C4-2B (cell line): ENCODE measurements at regions not wholly inside any gene's neighbourhood (a gene's known extent, or its start where the extent isn't known, plus 50 kb on each side); places are given as distances from the start of the nearest gene placed in this dataset.

ENCODE experiments used
- CTCF ChIP-seq: fragments of 450-650 bp; conservative IDR thresholded peaks from 2 replicates; pipeline ENCODE4 v1.5.1; 2017; ENCODE audit warnings: mild to moderate bottlenecking
- ZFX ChIP-seq: fragments of 450-650 bp; IDR thresholded peaks from 2 replicates; pipeline ENCODE4 v1.6.1; 2017

GRCh38 chr1:81710857-81711256 is 89.9 kb upstream of the ADGRL2 start:
- no peak for TF ChIP-seq CTCF
- no peak for TF ChIP-seq ZFX
